ENCODE measurements at regions not wholly inside any gene's neighbourhood (a gene's known extent, or its start where the extent isn't known, plus 50 kb on each side); places are given as distances from the start of the nearest gene placed in this dataset.

DNA sequence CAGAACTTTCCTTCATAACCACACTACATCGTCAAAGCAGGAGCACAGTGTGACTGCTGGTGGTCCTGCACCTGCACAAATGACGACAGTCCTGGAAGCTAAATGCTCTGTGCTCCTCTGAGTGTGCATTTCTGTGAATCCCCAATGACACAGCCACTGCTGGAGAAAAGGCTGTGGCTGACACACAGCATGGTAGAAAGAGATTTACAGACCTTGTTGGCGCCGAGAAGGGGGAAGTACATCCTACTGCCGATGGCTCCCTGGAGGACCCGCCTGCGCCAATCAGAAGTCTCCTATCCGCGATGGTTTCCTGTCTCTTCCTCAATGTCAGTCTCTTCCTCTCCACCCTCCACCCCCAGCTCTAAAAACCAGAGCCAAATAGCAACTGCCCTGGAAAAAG lies 115.4 kb upstream of the RAB4A start:
- Mint-ChIP-seq H3K27me3 (no peaks in the 10 kb centered on the region), H3K27ac (peak overlapping the region; percentile 48), H3K4me1 (peaks cover 4% of the 10 kb centered on the region), H3K9me3 (no peaks in the 10 kb centered on the region), H3K36me3 (ENCODE audit: low read depth) (no peaks in the 10 kb centered on the region), H3K4me3 (peak overlapping the region; percentile 58)
- peak; percentile 68 for ATAC-seq (replicated peaks)

DNA sequence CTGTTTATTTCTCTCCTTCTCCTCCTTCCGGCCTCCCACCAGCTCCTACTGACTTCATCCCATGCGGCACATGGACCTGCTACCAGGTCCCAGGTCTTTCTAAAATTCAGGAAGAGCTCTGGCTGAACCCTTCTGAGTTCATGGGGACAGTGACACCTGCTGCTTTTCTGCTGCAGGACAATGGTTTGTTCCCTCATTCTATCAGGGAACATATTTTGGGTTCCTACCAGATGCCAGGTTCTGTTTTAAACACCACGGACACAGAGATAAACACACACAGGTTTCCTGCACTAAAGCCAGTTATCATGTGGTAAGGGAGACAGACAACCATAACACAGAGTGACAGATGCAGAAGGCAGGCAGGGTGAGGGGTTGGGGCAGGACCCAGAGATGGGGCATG lies 114.0 kb upstream of the RAB4A start:
- no peak for ATAC-seq (replicated peaks)

DNA sequence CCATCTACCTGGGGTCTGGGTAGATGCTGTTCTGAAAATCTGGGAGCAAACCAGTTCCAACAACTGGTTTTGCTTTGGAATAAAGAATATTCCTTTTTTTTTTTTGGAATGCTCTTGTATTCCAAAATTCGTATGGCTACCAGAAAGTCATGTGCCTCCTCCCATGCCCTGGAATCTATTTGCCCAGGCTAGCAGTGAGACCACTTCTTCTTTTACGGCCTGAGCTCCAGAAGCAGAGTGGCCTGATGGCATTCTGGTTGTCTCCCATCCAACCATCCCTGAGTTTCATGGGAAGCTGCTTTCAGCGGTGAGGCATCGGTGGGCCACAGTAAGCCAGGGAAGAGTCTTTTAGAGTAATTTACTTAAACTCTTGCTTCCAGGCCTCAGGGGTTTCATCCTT lies 113.4 kb upstream of the RAB4A start:
- H3K36me3 Mint-ChIP-seq (ENCODE audit: low read depth): no peaks in the 10 kb centered on the region
- H3K27ac Mint-ChIP-seq: no peak overlapping the region
- no peaks in the 10 kb centered on the region for H3K27me3 Mint-ChIP-seq
- H3K4me3 Mint-ChIP-seq: no peak overlapping the region
- no peak for ATAC-seq (replicated peaks)
- no peaks in the 10 kb centered on the region for H3K9me3 Mint-ChIP-seq
- peaks cover 4% of the 10 kb centered on the region for H3K4me1 Mint-ChIP-seq

More for the DNA sequence above, 114.0 kb upstream of the RAB4A start:
- H3K9me3 Mint-ChIP-seq: no peaks in the 10 kb centered on the region
- H3K4me1 Mint-ChIP-seq: peaks cover 4% of the 10 kb centered on the region
- no peaks in the 10 kb centered on the region for H3K36me3 Mint-ChIP-seq (ENCODE audit: low read depth)
- peak overlapping the region; percentile 4 for H3K27ac Mint-ChIP-seq
- no peak overlapping the region for H3K4me3 Mint-ChIP-seq
- H3K27me3 Mint-ChIP-seq: no peaks in the 10 kb centered on the region

DNA sequence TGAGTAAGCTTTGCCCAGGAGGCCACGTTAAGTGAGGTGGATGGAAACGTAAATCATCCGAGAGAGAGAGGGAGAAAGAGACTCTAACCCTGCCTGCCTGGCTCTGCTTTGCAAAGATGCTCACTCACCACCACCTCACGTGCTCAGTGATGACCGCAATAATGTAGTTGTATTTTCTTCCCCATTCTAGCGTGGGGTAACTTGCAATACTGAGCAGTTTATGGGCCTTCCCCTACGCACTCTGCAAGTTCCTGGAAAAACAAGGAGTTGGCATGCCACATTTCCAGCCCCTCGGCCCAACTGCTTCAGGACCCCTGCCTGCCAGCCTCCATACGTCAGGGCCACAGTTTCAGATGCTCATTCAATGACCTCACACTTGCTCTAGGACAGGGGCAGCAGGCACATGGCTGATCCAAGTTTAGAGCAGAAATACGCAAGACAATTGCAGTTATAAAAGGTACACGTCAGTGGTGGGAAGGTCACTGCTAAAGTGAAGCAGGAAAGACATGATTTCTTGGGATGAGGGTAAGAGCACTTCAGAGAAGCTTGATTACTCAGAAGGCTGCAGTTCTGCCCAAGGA lies 112.5 kb upstream of the RAB4A start:
- no peak overlapping the region for H3K27ac Mint-ChIP-seq
- H3K9me3 Mint-ChIP-seq: no peaks in the 10 kb centered on the region
- H3K4me1 Mint-ChIP-seq: peaks cover 4% of the 10 kb centered on the region
- no peaks in the 10 kb centered on the region for H3K27me3 Mint-ChIP-seq
- no peaks in the 10 kb centered on the region for H3K36me3 Mint-ChIP-seq (ENCODE audit: low read depth)
- H3K4me3 Mint-ChIP-seq: no peak overlapping the region
- ATAC-seq (replicated peaks): no peak

DNA sequence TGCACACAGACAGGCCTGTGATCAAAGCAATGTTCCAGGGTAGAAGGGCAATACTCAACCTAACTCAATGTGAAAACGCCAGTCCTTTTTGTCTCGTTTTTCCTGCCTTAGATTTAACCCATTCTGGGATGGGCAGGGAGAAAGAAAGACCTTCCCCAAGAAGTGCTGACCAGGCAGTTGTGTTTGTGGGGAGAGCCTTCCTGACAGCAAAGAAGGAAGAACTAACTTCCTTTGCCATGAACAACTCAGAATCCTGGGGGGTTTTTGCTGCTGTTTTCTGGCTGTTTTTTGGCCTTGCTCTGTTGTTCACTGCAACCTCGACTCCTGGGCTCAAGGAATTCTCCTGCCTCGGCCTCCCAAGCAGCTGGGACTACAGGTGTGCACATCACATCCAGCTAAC lies 112.0 kb upstream of the RAB4A start:
- Mint-ChIP-seq H3K27me3 (no peaks in the 10 kb centered on the region), H3K36me3 (ENCODE audit: low read depth) (no peaks in the 10 kb centered on the region), H3K4me1 (peaks cover 4% of the 10 kb centered on the region), H3K9me3 (no peaks in the 10 kb centered on the region), H3K4me3 (no peak overlapping the region), H3K27ac (no peak overlapping the region)
- no peak for ATAC-seq (replicated peaks)

DNA sequence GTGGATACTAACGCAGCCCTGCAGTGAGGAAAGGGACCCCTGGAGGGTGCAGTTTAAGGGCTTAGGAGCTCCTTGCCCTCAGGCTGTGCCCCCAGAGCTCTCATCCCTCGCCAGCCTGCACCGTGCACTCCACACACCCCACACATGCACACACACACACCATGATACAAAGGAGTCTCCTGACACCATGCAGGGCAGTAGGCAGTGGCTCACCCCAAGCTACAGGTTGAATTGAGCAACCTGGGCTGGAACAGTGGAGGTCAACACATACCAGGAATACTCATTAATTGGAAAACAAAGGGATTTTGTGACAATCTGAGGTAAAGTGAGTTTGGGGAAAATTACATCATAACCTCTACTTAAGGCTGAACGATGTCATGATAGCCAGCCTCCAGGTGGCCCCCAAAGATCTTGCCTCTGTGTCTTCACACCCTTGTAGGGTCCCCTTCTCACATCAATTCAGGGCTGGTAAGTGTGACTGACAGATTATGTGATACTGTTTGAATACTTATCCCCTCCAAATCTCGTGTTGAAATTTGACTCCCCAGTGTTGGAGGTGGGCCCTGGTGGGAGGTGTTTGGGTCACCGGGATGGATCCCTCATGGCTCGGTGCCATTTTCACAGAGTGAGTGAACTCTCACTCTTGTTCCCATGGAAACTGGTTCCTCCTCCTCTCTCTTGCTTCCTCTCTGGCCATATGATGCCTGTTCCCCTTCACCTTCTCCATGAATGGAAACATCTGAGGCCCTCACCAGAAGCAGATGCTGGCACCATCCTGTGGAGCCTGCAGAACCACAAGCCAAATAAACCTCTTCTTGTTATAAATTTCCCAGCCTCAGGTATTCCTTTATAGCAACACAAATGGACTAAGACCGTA lies 111.0 kb upstream of the RAB4A start:
- Mint-ChIP-seq H3K9me3 (no peaks in the 10 kb centered on the region), H3K27me3 (no peaks in the 10 kb centered on the region), H3K4me3 (no peak overlapping the region), H3K27ac (no peak overlapping the region), H3K36me3 (ENCODE audit: low read depth) (no peaks in the 10 kb centered on the region), H3K4me1 (peaks cover 4% of the 10 kb centered on the region)
- no peak for ATAC-seq (replicated peaks)

DNA sequence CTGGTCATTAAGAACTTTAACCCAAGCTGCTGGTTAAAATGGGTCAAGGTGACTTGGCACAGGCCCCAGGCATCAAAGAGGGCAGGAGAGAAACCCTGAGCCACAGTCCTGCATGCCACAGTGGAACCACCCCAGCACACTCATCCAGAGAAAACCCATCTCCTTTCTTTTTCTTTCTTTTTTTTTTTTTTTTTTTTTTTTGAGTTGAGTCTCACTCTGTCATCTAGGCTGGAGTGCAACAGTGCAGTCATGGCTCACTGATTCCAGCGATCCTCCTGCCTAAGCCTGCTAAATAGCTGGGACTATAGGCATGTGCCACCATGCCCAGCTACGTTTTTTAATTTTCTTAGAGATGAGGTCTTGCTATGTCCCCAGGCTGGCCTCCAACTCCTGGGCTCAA lies 109.2 kb upstream of the RAB4A start:
- Mint-ChIP-seq H3K4me3 (no peak overlapping the region), H3K4me1 (peaks cover 3% of the 10 kb centered on the region), H3K36me3 (ENCODE audit: low read depth) (no peaks in the 10 kb centered on the region), H3K27me3 (no peaks in the 10 kb centered on the region), H3K9me3 (no peaks in the 10 kb centered on the region), H3K27ac (no peak overlapping the region)
- ATAC-seq (replicated peaks): peak; percentile 23

DNA sequence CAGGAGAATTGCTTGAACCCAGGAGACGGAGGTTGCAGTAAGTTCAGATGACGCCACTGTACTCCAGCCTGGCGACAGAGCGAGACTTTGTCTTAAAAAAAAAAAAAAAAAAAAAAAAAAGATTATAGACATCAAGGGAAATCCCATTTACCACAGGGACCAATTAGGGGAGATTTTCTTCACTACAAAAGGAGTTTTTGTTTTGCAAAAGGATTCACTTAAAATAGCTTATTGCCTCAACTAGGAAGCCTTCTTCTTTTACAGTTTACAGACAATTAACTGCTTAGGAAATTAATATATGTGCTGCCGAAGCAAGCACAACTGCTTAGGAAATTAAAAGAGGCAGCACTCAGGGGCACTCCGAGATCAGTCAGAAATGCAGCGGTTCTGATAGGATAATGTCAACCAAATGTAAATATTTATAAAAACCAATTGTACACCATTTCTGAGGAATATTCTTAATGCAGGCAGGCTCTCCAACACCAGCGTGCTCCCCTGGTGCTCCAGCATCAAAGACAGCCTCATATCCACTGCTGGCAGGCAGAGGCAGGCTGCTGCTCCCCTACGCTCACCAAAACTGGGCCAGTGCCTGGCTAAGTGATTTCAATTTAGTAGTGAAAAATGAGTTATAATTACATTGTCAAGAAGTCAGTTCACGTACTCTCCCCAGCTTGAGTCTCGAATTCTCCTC lies 107.9 kb upstream of the RAB4A start:
- no peaks in the 10 kb centered on the region for H3K36me3 Mint-ChIP-seq (ENCODE audit: low read depth)
- ATAC-seq (replicated peaks): no peak
- no peaks in the 10 kb centered on the region for H3K27me3 Mint-ChIP-seq
- H3K9me3 Mint-ChIP-seq: no peaks in the 10 kb centered on the region
- H3K4me1 Mint-ChIP-seq: peaks cover 3% of the 10 kb centered on the region
- no peak overlapping the region for H3K27ac Mint-ChIP-seq
- H3K4me3 Mint-ChIP-seq: no peak overlapping the region

DNA sequence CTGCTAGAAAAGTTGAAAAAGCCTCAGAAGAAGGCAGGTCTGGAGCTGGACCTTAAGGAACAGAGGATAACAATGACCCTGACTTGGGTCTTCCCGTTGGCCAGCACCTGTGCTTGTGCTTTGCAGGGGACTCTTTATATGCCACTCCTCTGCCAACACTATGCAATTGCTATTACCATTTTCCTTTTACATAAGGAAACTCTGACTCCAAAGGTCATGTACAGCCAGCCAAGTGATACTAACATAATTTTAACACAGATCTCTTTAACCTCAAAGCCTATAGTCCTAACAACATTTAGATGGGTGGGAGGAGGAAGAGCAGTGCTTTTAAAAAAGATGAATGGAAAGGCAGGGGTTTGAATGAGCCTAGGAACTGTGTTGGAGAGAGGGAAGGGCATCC lies 106.6 kb upstream of the RAB4A start:
- Mint-ChIP-seq H3K27me3 (no peaks in the 10 kb centered on the region), H3K4me1 (peaks cover 3% of the 10 kb centered on the region), H3K4me3 (no peak overlapping the region), H3K27ac (no peak overlapping the region), H3K9me3 (no peaks in the 10 kb centered on the region), H3K36me3 (ENCODE audit: low read depth) (no peaks in the 10 kb centered on the region)
- ATAC-seq (replicated peaks): no peak

DNA sequence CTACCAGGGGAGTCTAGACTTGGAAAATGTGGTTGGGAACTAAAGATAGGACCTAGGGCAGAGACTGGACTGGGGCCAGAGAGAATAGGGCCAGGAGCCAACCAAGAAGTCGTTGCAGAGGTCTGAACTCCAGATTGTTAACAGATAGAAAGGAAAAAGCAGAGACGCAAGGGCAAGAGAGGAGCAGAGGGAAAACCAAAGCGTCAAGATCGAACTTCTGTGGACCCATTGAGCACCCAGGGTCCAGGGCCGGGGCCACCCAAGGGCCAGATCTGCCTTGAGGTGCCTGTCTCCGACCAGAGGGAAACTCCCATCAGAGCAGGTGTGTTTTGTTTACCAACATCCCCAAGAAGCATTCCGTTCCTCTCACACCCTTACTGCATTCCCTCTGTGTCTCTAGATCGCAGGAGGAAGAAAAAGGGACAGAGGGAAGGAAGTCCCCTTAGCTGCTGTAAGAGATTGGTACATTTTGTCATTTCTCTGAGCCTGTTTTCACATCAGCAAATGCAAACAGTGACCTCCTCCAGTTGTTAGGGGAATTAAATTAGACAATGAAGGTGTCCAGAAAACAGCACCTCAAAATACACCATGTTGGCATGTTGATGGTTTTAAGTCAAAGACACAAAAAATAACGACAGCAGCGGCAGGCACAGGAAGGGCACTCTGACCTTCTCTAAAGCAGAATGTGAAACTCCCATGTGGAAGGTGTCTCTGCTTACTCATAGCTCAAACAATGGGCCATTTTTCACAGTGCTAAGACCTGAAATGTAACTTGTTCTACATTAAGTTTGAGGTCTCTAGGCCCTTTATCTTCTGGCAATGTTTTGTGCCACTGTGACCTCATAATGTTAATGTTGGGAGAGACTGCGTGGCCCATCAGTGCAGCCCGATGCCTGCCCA lies 105.8 kb upstream of the RAB4A start:
- no peak overlapping the region for H3K27ac Mint-ChIP-seq
- ATAC-seq (replicated peaks): no peak
- H3K4me1 Mint-ChIP-seq: peaks cover 3% of the 10 kb centered on the region
- no peaks in the 10 kb centered on the region for H3K36me3 Mint-ChIP-seq (ENCODE audit: low read depth)
- no peaks in the 10 kb centered on the region for H3K27me3 Mint-ChIP-seq
- H3K9me3 Mint-ChIP-seq: no peaks in the 10 kb centered on the region
- no peak overlapping the region for H3K4me3 Mint-ChIP-seq

DNA sequence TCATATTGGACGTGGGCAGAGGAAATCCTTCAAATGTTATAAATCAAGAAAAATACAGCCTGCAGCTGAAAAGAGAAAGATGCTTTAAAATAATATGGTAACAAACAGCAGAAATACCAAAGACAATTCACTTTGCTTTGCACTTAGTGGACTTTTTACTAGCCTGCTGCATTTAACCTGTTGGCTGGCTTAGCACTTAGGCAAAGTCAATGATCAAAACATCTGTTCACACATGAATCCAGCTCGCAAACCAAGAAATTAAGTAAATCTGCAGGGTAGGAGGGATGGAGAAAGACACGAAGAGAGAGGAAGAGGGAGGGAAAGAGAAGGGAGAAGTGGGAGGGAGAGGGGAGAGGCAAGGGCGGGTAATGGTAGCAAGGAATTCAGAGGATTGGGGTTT lies 103.6 kb upstream of the RAB4A start:
- ATAC-seq (replicated peaks): no peak
- no peaks in the 10 kb centered on the region for H3K9me3 Mint-ChIP-seq
- H3K36me3 Mint-ChIP-seq (ENCODE audit: low read depth): no peaks in the 10 kb centered on the region
- no peak overlapping the region for H3K27ac Mint-ChIP-seq
- no peak overlapping the region for H3K4me3 Mint-ChIP-seq
- no peaks in the 10 kb centered on the region for H3K27me3 Mint-ChIP-seq
- peaks cover 3% of the 10 kb centered on the region for H3K4me1 Mint-ChIP-seq

DNA sequence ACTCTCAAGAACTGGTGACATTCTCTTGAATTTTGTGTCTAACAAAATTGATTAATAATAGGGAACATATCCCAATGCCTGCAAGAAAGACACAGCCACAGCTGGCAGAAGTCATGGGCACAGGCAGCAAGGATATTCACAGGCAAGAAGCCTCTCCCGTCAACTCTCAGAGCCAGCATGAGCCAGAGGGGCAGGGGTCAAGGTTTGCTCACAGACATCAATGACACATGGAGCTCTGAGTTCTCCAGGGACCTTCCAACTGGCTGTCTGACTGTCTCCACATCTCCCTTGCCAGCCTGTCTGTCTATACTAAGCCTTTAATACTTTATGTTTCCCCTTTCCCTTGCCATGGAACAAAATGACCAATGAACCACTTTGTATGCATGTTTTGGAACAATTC lies 101.5 kb upstream of the RAB4A start:
- ATAC-seq (replicated peaks): no peak
- H3K36me3 Mint-ChIP-seq (ENCODE audit: low read depth): no peaks in the 10 kb centered on the region
- H3K4me1 Mint-ChIP-seq: peaks cover 3% of the 10 kb centered on the region
- no peaks in the 10 kb centered on the region for H3K9me3 Mint-ChIP-seq
- H3K4me3 Mint-ChIP-seq: no peak overlapping the region
- H3K27me3 Mint-ChIP-seq: no peaks in the 10 kb centered on the region
- H3K27ac Mint-ChIP-seq: no peak overlapping the region

DNA sequence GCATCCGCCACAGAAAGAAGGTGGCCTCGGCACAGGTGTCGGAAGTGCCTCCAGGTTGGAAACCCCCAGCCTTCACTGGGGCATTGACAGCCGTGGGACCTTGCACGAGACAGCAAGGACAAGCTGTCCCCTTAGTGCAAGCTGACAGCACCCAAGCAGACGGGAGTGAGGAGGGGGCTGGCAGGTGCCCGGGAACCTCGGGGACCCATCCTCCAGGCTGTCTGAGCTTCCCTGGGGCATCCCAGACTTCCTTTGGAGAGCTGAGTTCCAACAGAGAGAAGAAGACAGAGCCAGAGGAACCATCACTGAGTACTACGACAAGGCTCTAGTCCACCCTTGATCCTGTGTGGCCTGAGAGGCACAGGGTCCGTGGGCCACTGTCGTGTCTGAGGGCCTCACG lies 100.6 kb upstream of the RAB4A start:
- no peaks in the 10 kb centered on the region for H3K27me3 Mint-ChIP-seq
- H3K36me3 Mint-ChIP-seq (ENCODE audit: low read depth): no peaks in the 10 kb centered on the region
- H3K27ac Mint-ChIP-seq: no peak overlapping the region
- H3K9me3 Mint-ChIP-seq: no peaks in the 10 kb centered on the region
- ATAC-seq (replicated peaks): no peak
- peaks cover 3% of the 10 kb centered on the region for H3K4me1 Mint-ChIP-seq
- no peak overlapping the region for H3K4me3 Mint-ChIP-seq

DNA sequence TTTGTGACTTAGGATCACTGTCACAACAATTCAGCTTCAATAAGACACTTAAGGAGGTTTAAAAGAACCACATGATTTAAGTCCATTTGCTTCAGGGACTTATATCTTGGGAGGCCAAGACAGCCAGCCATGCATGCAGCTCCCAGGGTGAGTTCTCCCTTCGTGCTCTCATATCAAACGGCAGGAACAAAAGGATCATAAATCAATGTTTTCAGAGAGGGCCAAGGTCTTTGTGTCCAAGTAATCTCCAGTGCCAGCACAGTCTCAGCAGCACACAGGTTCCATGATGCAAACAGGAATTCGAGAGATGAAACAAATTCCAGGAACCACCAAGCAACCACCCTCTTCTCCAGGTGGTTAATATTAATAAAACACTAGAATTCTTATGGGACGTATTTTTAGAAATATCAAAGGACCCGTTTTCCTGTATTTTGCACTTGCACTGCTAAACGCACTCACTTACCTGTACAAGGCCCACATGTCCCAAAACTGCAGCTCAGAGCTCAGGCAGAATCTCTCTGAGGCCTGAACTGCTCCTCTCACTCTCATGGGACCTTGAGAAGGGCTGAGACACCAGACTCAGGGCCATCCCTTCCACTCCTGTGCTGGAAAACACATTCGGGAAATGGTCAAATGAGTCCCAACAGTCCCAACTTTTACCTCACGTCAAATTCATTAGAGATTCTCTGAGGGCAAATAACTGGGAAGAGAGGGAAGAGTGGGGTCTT lies 100.0 kb upstream of the RAB4A start:
- Mint-ChIP-seq H3K4me3 (no peak overlapping the region), H3K27me3 (no peaks in the 10 kb centered on the region), H3K27ac (no peak overlapping the region), H3K36me3 (ENCODE audit: low read depth) (no peaks in the 10 kb centered on the region), H3K4me1 (no peaks in the 10 kb centered on the region), H3K9me3 (no peaks in the 10 kb centered on the region)
- ATAC-seq (replicated peaks): no peak

Data from activated T-helper 17 cell treated with anti-CD3 and anti-CD28 coated beads, Interleukin-2, amount 50 U/mL, for 72 hours (primary cell).